Cardiac fibroblast (primary cell): ENCODE measurements at regions not wholly inside any gene's neighbourhood (a gene's known extent, or its start where the extent isn't known, plus 50 kb on each side); places are given as distances from the start of the nearest gene placed in this dataset.

Experiments
- DNase-seq, 2 donors: peaks; one replicate each; pipeline versions ENCODE4 v3.0.0 to v3.0.0-alpha.2; 2010; ENCODE audit warnings: low read depth in 2 of 2
- H3K4me3 ChIP-seq, 2 donors: replicated peaks in 1 of 2; 1 replicate in 1 of 2; 2 replicates in 1 of 2; pipeline ENCODE4 v1.5.1; 2011; ENCODE audit warnings: low read depth in 2 of 2, low read length in 2 of 2, mild to moderate bottlenecking in 2 of 2, moderate library complexity in 1 of 2
- CTCF ChIP-seq: IDR thresholded peaks from one replicate; pipeline ENCODE4 v1.5.1; 2011; ENCODE audit warnings: low read depth, mild to moderate bottlenecking, low read length, inconsistent platforms

- H3K4me3 ChIP-seq, result no peak overlapping the region
- no peak for DNase-seq
- TF ChIP-seq CTCF, result no peak
These were observed 496.7 kb downstream of the SH2D4B start for GRCh38 chr10:81034383-81034782.

- H3K4me3 ChIP-seq, result no peak overlapping the region
- TF ChIP-seq CTCF, result no peak
- no peak for DNase-seq
These were observed 498.6 kb downstream of the SH2D4B start for GRCh38 chr10:81036257-81036656.

GRCh38 chr10:81040031-81040430 lies 502.3 kb downstream of the SH2D4B start:
- no peak for DNase-seq
- no peak for TF ChIP-seq CTCF
- H3K4me3 ChIP-seq, result no peak overlapping the region

GRCh38 chr10:81040940-81041339 lies 503.2 kb downstream of the SH2D4B start:
- no peak for DNase-seq
- H3K4me3 ChIP-seq, result no peak overlapping the region
- TF ChIP-seq CTCF, result no peak

GRCh38 chr10:81042647-81043046 lies 504.9 kb downstream of the SH2D4B start:
- H3K4me3 ChIP-seq, result no peak overlapping the region
- no peak for TF ChIP-seq CTCF
- DNase-seq, result no peak

- DNase-seq, result no peak
- TF ChIP-seq CTCF, result no peak
- H3K4me3 ChIP-seq, result no peak overlapping the region
These were observed 527.8 kb downstream of the SH2D4B start for GRCh38 chr10:81065474-81065873.

- TF ChIP-seq CTCF, result no peak
- DNase-seq, result no peak
- no peak overlapping the region for H3K4me3 ChIP-seq
These were observed 530.8 kb downstream of the SH2D4B start for GRCh38 chr10:81068460-81068859.
